ENCODE measurements at regions not wholly inside any gene's neighbourhood (a gene's known extent, or its start where the extent isn't known, plus 50 kb on each side); places are given as distances from the start of the nearest gene placed in this dataset.
A peak's percentile ranks its signal among the peaks of the same experiment; 100 is the strongest.

GRCh38 chr11:129320494-129320893 lies 55.2 kb upstream of the BARX2 start:
- Histone ChIP-seq H3K36me3 (ENCODE audit: control insufficient read depth in 1 of 2, insufficient read depth in 2 of 2, low read length in 2 of 2) (no peaks in the 10 kb centered on the region), H2BK120ac (ENCODE audit: insufficient read depth, low read length, poor library complexity) (no peak overlapping the region), H3K4ac (ENCODE audit: low read depth, low read length) (no peak overlapping the region), H4K8ac (ENCODE audit: low read depth, low read length) (no peak overlapping the region), H3K27me3 (ENCODE audit: insufficient read depth, low read length) (no peaks in the 10 kb centered on the region), H3K18ac (ENCODE audit: low read length) (no peak overlapping the region), H2AK5ac (ENCODE audit: low read length) (no peak overlapping the region), H3K79me2 (ENCODE audit: control insufficient read depth, insufficient read depth, low read length, poor library complexity) (peaks cover 1% of the 10 kb centered on the region), H3K4me3 (ENCODE audit: low read depth, low read length) (no peak overlapping the region), H2BK12ac (ENCODE audit: low read length) (no peak overlapping the region), H4K91ac (ENCODE audit: low read depth, low read length) (no peak overlapping the region), H3K9ac (ENCODE audit: low read length) (no peak overlapping the region), H3K79me1 (ENCODE audit: low read length) (peaks cover 2% of the 10 kb centered on the region), H2BK5ac (ENCODE audit: low read depth, low read length, poor library complexity) (no peak overlapping the region), H2AFZ (ENCODE audit: insufficient read depth, low read length, poor library complexity) (no peak overlapping the region), H3K27ac (ENCODE audit: low read depth, low read length) (no peak overlapping the region), H4K12ac (ENCODE audit: low read depth, low read length) (no peak overlapping the region), H3K4me1 (ENCODE audit: control insufficient read depth in 1 of 2, insufficient read depth in 2 of 2, low read length in 2 of 2) (peaks cover 13 to 24% of the 10 kb centered on the region in 2 experiments), H3K4me2 (ENCODE audit: low read length) (no peak overlapping the region), H3K23ac (ENCODE audit: low read length) (peak overlapping the region; percentile 77), H3K9me3 (ENCODE audit: insufficient read depth, low read depth, low read length) (peaks cover 2% of the 10 kb centered on the region), H3K14ac (ENCODE audit: low read length) (no peak overlapping the region)
- no CpG with 5 or more reads among the region's 6 CpGs for WGBS (ENCODE audit: extremely low coverage, insufficient coverage, insufficient read length)
- DNase-seq: no peak

GRCh38 chr11:129319751-129320150 lies 55.9 kb upstream of the BARX2 start:
- Histone ChIP-seq H2BK5ac (ENCODE audit: low read depth, low read length, poor library complexity) (no peak overlapping the region), H2AK5ac (ENCODE audit: low read length) (no peak overlapping the region), H4K12ac (ENCODE audit: low read depth, low read length) (no peak overlapping the region), H3K9me3 (ENCODE audit: insufficient read depth, low read depth, low read length) (peaks cover 2% of the 10 kb centered on the region), H2BK12ac (ENCODE audit: low read length) (no peak overlapping the region), H4K91ac (ENCODE audit: low read depth, low read length) (no peak overlapping the region), H3K4me3 (ENCODE audit: low read depth, low read length) (no peak overlapping the region), H3K36me3 (ENCODE audit: control insufficient read depth in 1 of 2, insufficient read depth in 2 of 2, low read length in 2 of 2) (no peaks in the 10 kb centered on the region), H2BK120ac (ENCODE audit: insufficient read depth, low read length, poor library complexity) (no peak overlapping the region), H3K79me1 (ENCODE audit: low read length) (peaks cover 5% of the 10 kb centered on the region), H3K14ac (ENCODE audit: low read length) (no peak overlapping the region), H3K23ac (ENCODE audit: low read length) (no peak overlapping the region), H3K4me2 (ENCODE audit: low read length) (no peak overlapping the region), H3K9ac (ENCODE audit: low read length) (no peak overlapping the region), H3K4ac (ENCODE audit: low read depth, low read length) (no peak overlapping the region), H3K79me2 (ENCODE audit: control insufficient read depth, insufficient read depth, low read length, poor library complexity) (peaks cover 4% of the 10 kb centered on the region), H4K8ac (ENCODE audit: low read depth, low read length) (no peak overlapping the region), H3K27ac (ENCODE audit: low read depth, low read length) (no peak overlapping the region), H3K4me1 (ENCODE audit: control insufficient read depth in 1 of 2, insufficient read depth in 2 of 2, low read length in 2 of 2) (peaks cover 16 to 27% of the 10 kb centered on the region in 2 experiments), H3K27me3 (ENCODE audit: insufficient read depth, low read length) (no peaks in the 10 kb centered on the region), H2AFZ (ENCODE audit: insufficient read depth, low read length, poor library complexity) (no peak overlapping the region), H3K18ac (ENCODE audit: low read length) (no peak overlapping the region)
- no peak for DNase-seq
- no CpG with 5 or more reads among the region's 4 CpGs for WGBS (ENCODE audit: extremely low coverage, insufficient coverage, insufficient read length)

GRCh38 chr11:129319201-129319600 lies 56.4 kb upstream of the BARX2 start:
- H3K79me1 ChIP-seq (ENCODE audit: low read length): peaks cover 5% of the 10 kb centered on the region
- H2BK120ac ChIP-seq (ENCODE audit: insufficient read depth, low read length, poor library complexity): no peak overlapping the region
- H2AFZ ChIP-seq (ENCODE audit: insufficient read depth, low read length, poor library complexity): no peak overlapping the region
- no peak overlapping the region for H3K9ac ChIP-seq (ENCODE audit: low read length)
- no peak overlapping the region for H4K8ac ChIP-seq (ENCODE audit: low read depth, low read length)
- H3K27ac ChIP-seq (ENCODE audit: low read depth, low read length): no peak overlapping the region
- no peak overlapping the region for H3K4ac ChIP-seq (ENCODE audit: low read depth, low read length)
- H4K91ac ChIP-seq (ENCODE audit: low read depth, low read length): no peak overlapping the region
- no peak overlapping the region for H3K4me3 ChIP-seq (ENCODE audit: low read depth, low read length)
- H3K27me3 ChIP-seq (ENCODE audit: insufficient read depth, low read length): no peaks in the 10 kb centered on the region
- no peak for DNase-seq
- H2BK12ac ChIP-seq (ENCODE audit: low read length): no peak overlapping the region
- H3K23ac ChIP-seq (ENCODE audit: low read length): no peak overlapping the region
- H3K36me3 ChIP-seq (ENCODE audit: control insufficient read depth in 1 of 2, insufficient read depth in 2 of 2, low read length in 2 of 2): no peaks in the 10 kb centered on the region
- no peak overlapping the region for H4K12ac ChIP-seq (ENCODE audit: low read depth, low read length)
- H3K4me1 ChIP-seq (ENCODE audit: control insufficient read depth in 1 of 2, insufficient read depth in 2 of 2, low read length in 2 of 2): peaks cover 16 to 23% of the 10 kb centered on the region in 2 experiments
- H3K9me3 ChIP-seq (ENCODE audit: insufficient read depth, low read depth, low read length): no peaks in the 10 kb centered on the region
- no CpG with 5 or more reads among the region's 2 CpGs for WGBS (ENCODE audit: extremely low coverage, insufficient coverage, insufficient read length)
- peaks cover 4% of the 10 kb centered on the region for H3K79me2 ChIP-seq (ENCODE audit: control insufficient read depth, insufficient read depth, low read length, poor library complexity)
- H2BK5ac ChIP-seq (ENCODE audit: low read depth, low read length, poor library complexity): no peak overlapping the region
- H3K18ac ChIP-seq (ENCODE audit: low read length): no peak overlapping the region
- H2AK5ac ChIP-seq (ENCODE audit: low read length): no peak overlapping the region
- H3K14ac ChIP-seq (ENCODE audit: low read length): no peak overlapping the region
- H3K4me2 ChIP-seq (ENCODE audit: low read length): no peak overlapping the region

GRCh38 chr11:129317571-129317970 lies 58.1 kb upstream of the BARX2 start:
- peaks cover 7% of the 10 kb centered on the region for H3K79me1 ChIP-seq (ENCODE audit: low read length)

More at GRCh38 chr11:129317571-129317970, 58.1 kb upstream of the BARX2 start:
- Histone ChIP-seq H2BK5ac (ENCODE audit: low read depth, low read length, poor library complexity) (no peak overlapping the region), H3K14ac (ENCODE audit: low read length) (no peak overlapping the region), H2BK12ac (ENCODE audit: low read length) (no peak overlapping the region), H3K27me3 (ENCODE audit: insufficient read depth, low read length) (no peaks in the 10 kb centered on the region), H3K9me3 (ENCODE audit: insufficient read depth, low read depth, low read length) (no peaks in the 10 kb centered on the region), H3K23ac (ENCODE audit: low read length) (no peak overlapping the region), H4K8ac (ENCODE audit: low read depth, low read length) (no peak overlapping the region), H2BK120ac (ENCODE audit: insufficient read depth, low read length, poor library complexity) (no peak overlapping the region), H3K18ac (ENCODE audit: low read length) (no peak overlapping the region), H3K36me3 (ENCODE audit: control insufficient read depth in 1 of 2, insufficient read depth in 2 of 2, low read length in 2 of 2) (no peaks in the 10 kb centered on the region), H3K4me1 (ENCODE audit: control insufficient read depth in 1 of 2, insufficient read depth in 2 of 2, low read length in 2 of 2) (peaks cover 16 to 26% of the 10 kb centered on the region in 2 experiments), H3K9ac (ENCODE audit: low read length) (no peak overlapping the region), H3K79me2 (ENCODE audit: control insufficient read depth, insufficient read depth, low read length, poor library complexity) (peaks cover 4% of the 10 kb centered on the region), H3K27ac (ENCODE audit: low read depth, low read length) (no peak overlapping the region), H2AFZ (ENCODE audit: insufficient read depth, low read length, poor library complexity) (no peak overlapping the region), H3K4ac (ENCODE audit: low read depth, low read length) (no peak overlapping the region), H4K12ac (ENCODE audit: low read depth, low read length) (no peak overlapping the region), H3K4me2 (ENCODE audit: low read length) (no peak overlapping the region), H2AK5ac (ENCODE audit: low read length) (no peak overlapping the region), H3K4me3 (ENCODE audit: low read depth, low read length) (no peak overlapping the region), H4K91ac (ENCODE audit: low read depth, low read length) (no peak overlapping the region)
- WGBS (ENCODE audit: extremely low coverage, insufficient coverage, insufficient read length): no CpG with 5 or more reads among the region's 4 CpGs
- no peak for DNase-seq
